B cell (primary cell): ENCODE measurements at regions not wholly inside any gene's neighbourhood (a gene's known extent, or its start where the extent isn't known, plus 50 kb on each side); places are given as distances from the start of the nearest gene placed in this dataset.
"Not testable (repeated sequence)": the region's sequence is repeated elsewhere in the genome, so short reads cannot be mapped to it uniquely, and the experiment has no call there.

Experiments used
- ATAC-seq: fragments of 200-7000 bp; cut with Tn5 transposase; one replicate; pipeline ENCODE4 v1.10.0; 2021; ENCODE audit warnings: low read depth, mild to moderate bottlenecking, moderate number of reproducible peaks, moderate library complexity
- CTCF ChIA-PET: fragments of 350-600 bp; sonication (Branson Sonifier 250); formaldehyde crosslinking; loops from one replicate; lab custom pipeline; 2021; ENCODE audit warnings: antibody characterized with exemption, inconsistent platforms; lab: Charles Lee
- POLR2A ChIA-PET: fragments of 350-600 bp; sonication (Branson Sonifier 250); formaldehyde crosslinking; loops from one replicate; lab custom pipeline; 2021; ENCODE audit warnings: antibody characterized with exemption; lab: Charles Lee
- DNase-seq: peaks from one replicate; pipeline ENCODE4 v3.0.0; 2013
- H2AFZ ChIP-seq: 2 replicates; pipeline ENCODE4 v1.6.1; 2012; ENCODE audit warnings: mild to moderate bottlenecking, low read depth, low read length; ENCODE audit not compliant: insufficient read depth, poor library complexity, severe bottlenecking
- H3K27ac ChIP-seq, 2 donors: 1 replicate in 1 of 2; 2 replicates in 1 of 2; pipeline ENCODE4 v1.5.1; 2012 to 2013; ENCODE audit warnings: low read length in 2 of 2, mild to moderate bottlenecking in 2 of 2, moderate library complexity in 1 of 2
- H3K27me3 ChIP-seq, 4 experiments: fragments of 200-600 bp in 1 of 4; sonication (generic) in 1 of 4; replicated peaks in 1 of 4; 1 replicate in 2 of 4; 2 replicates in 2 of 4; pipeline versions ENCODE4 v1.6.1 to v1.7.0; 2013 to 2016; ENCODE audit warnings: low read length in 3 of 4, mild to moderate bottlenecking in 2 of 4, mixed read lengths in 1 of 4, moderate library complexity in 1 of 4; ENCODE audit not compliant: insufficient read depth in 4 of 4, control insufficient read depth in 3 of 4; ENCODE audit errors: control extremely low read depth in 1 of 4
- H3K36me3 ChIP-seq, 2 experiments: replicated peaks in 1 of 2; 1 replicate in 1 of 2; 2 replicates in 1 of 2; pipeline versions ENCODE4 v1.6.1 to v1.7.1; 2013; ENCODE audit warnings: low read length in 1 of 2; ENCODE audit not compliant: insufficient read depth in 2 of 2, control insufficient read depth in 1 of 2; ENCODE audit errors: control extremely low read depth in 1 of 2, extremely low read depth in 1 of 2
- H3K4me1 ChIP-seq, 2 donors: fragments of 200-600 bp in 1 of 2; sonication (generic) in 1 of 2; 1 replicate in 1 of 2; 2 replicates in 1 of 2; pipeline versions ENCODE4 v1.5.1 to v1.6.1; 2013 to 2017; ENCODE audit warnings: low read length in 2 of 2; ENCODE audit not compliant: control insufficient read depth in 2 of 2, insufficient read depth in 2 of 2
- H3K4me2 ChIP-seq: replicated peaks from 2 replicates; pipeline ENCODE3; 2012; ENCODE audit warnings: mild to moderate bottlenecking, low read depth, low read length; ENCODE audit not compliant: poor library complexity, severe bottlenecking
- H3K4me3 ChIP-seq, 5 experiments: fragments of 200-600 bp in 1 of 5; sonication (generic) in 1 of 5; 1 replicate in 3 of 5; 2 replicates in 2 of 5; pipeline versions ENCODE4 v1.5.1 to v1.7.0; 2011 to 2016; ENCODE audit warnings: low read length in 4 of 5, mild to moderate bottlenecking in 4 of 5, low read depth in 2 of 5, control low read depth in 1 of 5, moderate library complexity in 1 of 5; ENCODE audit not compliant: insufficient read depth in 1 of 5; ENCODE audit errors: control extremely low read depth in 1 of 5, extremely low read depth in 1 of 5
- H3K79me2 ChIP-seq: fragments of 200-600 bp; sonication (generic); one replicate; pipeline ENCODE4 v1.6.0; 2016; ENCODE audit warnings: low read length; ENCODE audit not compliant: control insufficient read depth, insufficient read depth
- H3K9ac ChIP-seq: fragments of 200-600 bp; sonication (generic); 2 replicates; pipeline ENCODE4 v1.6.1; 2017; ENCODE audit warnings: mild to moderate bottlenecking, low read length, moderate library complexity
- H3K9me3 ChIP-seq, 3 donors: one replicate each; pipeline versions ENCODE4 v1.6.1 to v1.7.1; 2013; ENCODE audit warnings: low read length in 2 of 3; ENCODE audit not compliant: control insufficient read depth in 2 of 3, insufficient read depth in 1 of 3; ENCODE audit errors: control extremely low read depth in 1 of 3
- H4K20me1 ChIP-seq: 2 replicates; pipeline ENCODE4 v1.6.0; 2012; ENCODE audit warnings: mild to moderate bottlenecking, low read length; ENCODE audit not compliant: insufficient read depth, control insufficient read depth, poor library complexity, severe bottlenecking
- H3K27ac Mint-ChIP-seq: one replicate; pipeline ENCODE4 v1.8.0; 2021; ENCODE audit warnings: mixed read lengths
- H3K27me3 Mint-ChIP-seq: one replicate; pipeline ENCODE4 v1.8.0; 2021; ENCODE audit warnings: mixed read lengths
- H3K4me1 Mint-ChIP-seq: one replicate; pipeline ENCODE4 v1.8.0; 2021; ENCODE audit warnings: mixed read lengths
- H3K4me3 Mint-ChIP-seq: one replicate; pipeline ENCODE4 v1.8.0; 2021; ENCODE audit warnings: mixed read lengths
- H3K9me3 Mint-ChIP-seq: one replicate; pipeline ENCODE4 v1.8.0; 2022; ENCODE audit warnings: mixed read lengths; ENCODE audit not compliant: insufficient read depth
- EZH2 ChIP-seq: IDR thresholded peaks from 2 replicates; pipeline ENCODE4 v1.6.1; 2012; ENCODE audit warnings: borderline replicate concordance, low read depth, mild to moderate bottlenecking, moderate library complexity, low read length; ENCODE audit not compliant: insufficient read depth, poor library complexity, severe bottlenecking
- WGBS: methylation state at CpG from one replicate; pipeline ENCODE4 v1.1.5; 2013; ENCODE audit warnings: missing lambda C conversion rate; ENCODE audit not compliant: insufficient coverage; 5-methylcytosine and 5-hydroxymethylcytosine counted together
- intact Hi-C: fragments of 100-400 bp; cut with micrococcal nuclease; formaldehyde crosslinking; loops from one replicate; pipeline ENCODE4 v1.10.0; 2022
- TF ChIP-seq, protein P1 (sequence below): fragments of 200-600 bp; IDR thresholded peaks from one replicate; pipeline ENCODE4 v1.8.0; 2022; ENCODE audit warnings: antibody characterized with exemption, mild to moderate bottlenecking

GRCh38 chr20:48502016-48502415, 325.8 kb downstream of the PREX1 start:
- TF ChIP-seq, protein P1, sequence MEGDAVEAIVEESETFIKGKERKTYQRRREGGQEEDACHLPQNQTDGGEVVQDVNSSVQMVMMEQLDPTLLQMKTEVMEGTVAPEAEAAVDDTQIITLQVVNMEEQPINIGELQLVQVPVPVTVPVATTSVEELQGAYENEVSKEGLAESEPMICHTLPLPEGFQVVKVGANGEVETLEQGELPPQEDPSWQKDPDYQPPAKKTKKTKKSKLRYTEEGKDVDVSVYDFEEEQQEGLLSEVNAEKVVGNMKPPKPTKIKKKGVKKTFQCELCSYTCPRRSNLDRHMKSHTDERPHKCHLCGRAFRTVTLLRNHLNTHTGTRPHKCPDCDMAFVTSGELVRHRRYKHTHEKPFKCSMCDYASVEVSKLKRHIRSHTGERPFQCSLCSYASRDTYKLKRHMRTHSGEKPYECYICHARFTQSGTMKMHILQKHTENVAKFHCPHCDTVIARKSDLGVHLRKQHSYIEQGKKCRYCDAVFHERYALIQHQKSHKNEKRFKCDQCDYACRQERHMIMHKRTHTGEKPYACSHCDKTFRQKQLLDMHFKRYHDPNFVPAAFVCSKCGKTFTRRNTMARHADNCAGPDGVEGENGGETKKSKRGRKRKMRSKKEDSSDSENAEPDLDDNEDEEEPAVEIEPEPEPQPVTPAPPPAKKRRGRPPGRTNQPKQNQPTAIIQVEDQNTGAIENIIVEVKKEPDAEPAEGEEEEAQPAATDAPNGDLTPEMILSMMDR = no peak
- no peak for TF ChIP-seq EZH2
- Histone ChIP-seq H3K36me3 (no peaks in the 10 kb centered on the region), H3K4me2 (no peak overlapping the region), H3K9ac (no peak overlapping the region), H3K4me3 (no peak overlapping the region), H3K27ac (no peak overlapping the region), H3K4me1 (no peaks in the 10 kb centered on the region), H3K27me3 (no peaks in the 10 kb centered on the region), H3K79me2 (no peaks in the 10 kb centered on the region), H3K9me3 (no peaks in the 10 kb centered on the region), H2AFZ (no peak overlapping the region), H4K20me1 (no peaks in the 10 kb centered on the region)
- Mint-ChIP-seq H3K27ac (no peak overlapping the region), H3K4me3 (no peak overlapping the region), H3K4me1 (no peaks in the 10 kb centered on the region), H3K9me3 (no peaks in the 10 kb centered on the region), H3K27me3 (peaks cover 17% of the 10 kb centered on the region)
- POLR2A ChIA-PET = no interaction called here
- no peak for ATAC-seq
- intact Hi-C loops = no loop called here
- CTCF ChIA-PET = no interaction called here
- WGBS = 86% methylated on average over 9 of the region's 9 CpGs
- no peak for DNase-seq

GRCh38 chr20:48500900-48501299, 326.9 kb downstream of the PREX1 start:
- H3K79me2 ChIP-seq, H3K36me3 ChIP-seq, H4K20me1 ChIP-seq, H3K9me3 Mint-ChIP-seq, H3K4me3 Mint-ChIP-seq, H3K9me3 ChIP-seq, H3K27ac ChIP-seq, H3K27ac Mint-ChIP-seq, H3K4me2 ChIP-seq, DNase-seq, H3K4me1 Mint-ChIP-seq, H3K4me3 ChIP-seq, intact Hi-C loops, H3K27me3 ChIP-seq, H3K4me1 ChIP-seq, CTCF ChIA-PET, POLR2A ChIA-PET, H3K9ac ChIP-seq, ATAC-seq, H2AFZ ChIP-seq: not testable (repeated sequence)
- WGBS = 79% methylated on average over 8 of the region's 9 CpGs
- H3K27me3 Mint-ChIP-seq = peaks cover 14% of the 10 kb centered on the region

GRCh38 chr20:48498939-48499338, 328.9 kb downstream of the PREX1 start:
- WGBS = 73% methylated on average over 3 of the region's 4 CpGs

More at GRCh38 chr20:48498939-48499338, 328.9 kb downstream of the PREX1 start:
- H3K79me2 ChIP-seq, CTCF ChIA-PET, POLR2A ChIA-PET, H3K27ac Mint-ChIP-seq, intact Hi-C loops, H3K4me2 ChIP-seq, H3K27ac ChIP-seq, H3K36me3 ChIP-seq, H3K4me3 Mint-ChIP-seq, H3K4me1 ChIP-seq, H3K9ac ChIP-seq, H3K27me3 ChIP-seq, H3K9me3 ChIP-seq, ATAC-seq, H3K4me1 Mint-ChIP-seq, H3K27me3 Mint-ChIP-seq, H3K9me3 Mint-ChIP-seq, H2AFZ ChIP-seq, H3K4me3 ChIP-seq, H4K20me1 ChIP-seq, DNase-seq: not testable (repeated sequence)
